GM18505 (cell line): ENCODE measurements at regions not wholly inside any gene's neighbourhood (a gene's known extent, or its start where the extent isn't known, plus 50 kb on each side); places are given as distances from the start of the nearest gene placed in this dataset.
"Not testable (repeated sequence)": the region's sequence is repeated elsewhere in the genome, so short reads cannot be mapped to it uniquely, and the experiment has no call there.

Experiments
- ATAC-seq: cut with Tn5 transposase; IDR thresholded peaks from one replicate; pipeline ENCODE4 v1.9.1; 2021; ENCODE audit not compliant: unreplicated experiment
- POLR2A ChIP-seq: IDR thresholded peaks from 4 replicates; pipeline ENCODE4 v1.6.1; 2011; ENCODE audit warnings: borderline replicate concordance; ENCODE audit not compliant: insufficient read depth, insufficient read length; ENCODE audit errors: extremely low read depth

DNA sequence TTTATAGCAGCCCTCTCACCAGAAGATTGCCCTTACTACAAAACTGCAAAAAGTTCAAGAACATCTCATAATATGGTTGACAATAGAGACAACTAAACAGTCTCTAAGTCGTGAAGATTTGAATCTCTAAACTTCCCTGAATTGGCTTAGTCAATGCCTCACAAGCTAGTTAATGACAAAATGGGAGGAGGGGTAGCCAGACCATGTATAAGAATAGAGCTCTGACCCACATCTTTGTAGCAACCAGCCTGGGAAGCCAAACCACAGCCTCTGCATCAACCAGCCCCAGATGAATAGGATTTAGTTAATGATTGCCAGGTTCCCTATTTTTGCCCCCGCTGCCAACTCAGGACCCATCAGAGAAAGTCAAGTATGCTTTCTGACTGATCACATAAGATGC lies 1265.9 kb upstream of the PCDH10 start:
- not testable (repeated sequence) for ATAC-seq

GRCh38 chr4:131925662-131926061 lies 1223.4 kb upstream of the PCDH10 start:
- ATAC-seq = not testable (repeated sequence)

- not testable (repeated sequence) for ATAC-seq
These were observed 1181.4 kb upstream of the PCDH10 start for GRCh38 chr4:131967646-131968045.

- TF ChIP-seq POLR2A = no peak
These were observed 1174.4 kb upstream of the PCDH10 start for GRCh38 chr4:131974730-131975129.

DNA sequence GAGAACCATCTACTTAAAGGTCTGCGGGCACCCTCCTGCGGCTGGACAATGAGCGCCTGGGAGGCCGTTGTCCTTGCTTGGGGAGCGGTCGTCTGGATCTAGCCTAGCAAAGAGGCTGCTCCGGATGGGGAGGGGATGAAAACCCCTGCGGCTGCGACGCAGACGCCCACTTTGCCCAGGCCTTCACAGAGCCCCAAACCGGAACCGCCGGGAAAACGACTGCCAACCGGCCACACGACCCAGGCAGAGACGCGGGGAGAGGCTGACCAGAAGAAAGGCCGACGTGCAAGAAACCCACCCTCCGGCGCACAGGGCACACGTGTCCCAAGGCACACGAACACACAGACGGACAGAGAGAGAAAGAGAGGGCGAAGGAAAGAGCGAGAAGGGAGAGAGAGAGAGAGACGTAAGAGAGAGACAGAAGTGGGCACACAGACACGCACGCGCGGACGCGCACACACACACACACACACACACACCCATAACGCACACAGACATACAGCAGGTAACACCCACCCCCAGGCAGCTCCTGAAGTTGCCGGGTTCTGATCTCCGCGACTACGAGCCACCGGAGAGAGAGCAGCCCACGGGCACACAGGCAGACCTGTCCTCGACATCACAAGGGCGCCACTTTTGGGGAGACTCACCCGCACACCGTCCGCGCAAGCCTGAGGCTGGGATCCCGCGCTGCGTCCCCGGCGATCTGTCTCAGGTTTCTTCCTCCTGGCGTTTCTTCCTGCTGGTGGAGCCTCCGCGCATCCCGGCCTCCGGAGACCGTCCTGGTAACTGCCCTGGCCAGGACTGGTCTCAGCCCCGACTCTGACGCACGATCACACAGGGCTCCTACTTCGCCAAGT lies 1173.6 kb upstream of the PCDH10 start:
- not testable (repeated sequence) for ATAC-seq

More at GRCh38 chr4:131974730-131975129, 1174.4 kb upstream of the PCDH10 start:
- no peak for ATAC-seq

DNA sequence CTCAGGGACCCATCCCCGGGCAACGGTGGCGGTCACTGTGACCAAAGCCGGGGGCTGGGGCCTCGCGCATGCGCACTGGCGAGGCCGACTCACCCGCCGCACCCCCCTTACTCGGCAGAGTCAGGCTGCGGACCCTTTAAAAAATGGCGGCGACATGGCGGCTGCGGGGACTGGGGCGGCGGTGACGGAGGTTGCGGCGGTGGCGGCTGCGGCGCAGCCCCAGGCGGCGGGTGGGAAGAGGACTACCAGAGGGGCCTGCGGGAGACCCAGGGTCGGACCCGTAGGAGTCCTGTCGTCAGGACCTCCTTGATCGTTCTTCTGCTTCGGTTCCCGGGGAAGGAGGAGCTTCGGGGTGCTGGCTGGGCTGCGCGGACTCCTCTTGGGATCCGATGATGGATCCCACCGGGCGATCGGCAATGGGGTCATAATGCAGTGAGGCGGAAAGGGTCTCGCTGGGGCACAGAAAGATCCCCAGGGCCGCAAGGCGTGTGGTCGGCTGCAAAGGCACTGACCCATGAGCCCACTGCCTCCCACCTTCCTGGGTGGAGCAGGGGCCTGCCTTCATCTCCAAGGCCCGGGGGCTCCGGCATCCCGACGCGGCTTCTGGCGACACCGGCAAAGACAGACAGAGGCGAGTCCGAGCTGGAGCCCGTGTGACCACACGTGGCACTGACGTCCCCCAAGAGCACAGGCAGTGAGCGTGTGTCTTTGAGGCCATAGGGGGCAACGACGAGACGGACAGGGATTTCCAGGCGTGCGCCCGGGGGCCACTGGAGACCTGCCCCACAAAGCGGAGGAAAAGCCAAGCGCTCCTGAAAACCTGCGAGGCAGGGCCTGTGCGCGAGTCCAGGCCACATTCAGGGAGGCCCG lies 1172.7 kb upstream of the PCDH10 start:
- ATAC-seq = not testable (repeated sequence)

- no peak for ATAC-seq
- no peak for TF ChIP-seq POLR2A
These were observed 1171.0 kb upstream of the PCDH10 start for GRCh38 chr4:131978120-131978519.

- no peak for ATAC-seq
- TF ChIP-seq POLR2A = no peak
These were observed 1159.5 kb upstream of the PCDH10 start for GRCh38 chr4:131989576-131989975.

GRCh38 chr4:132001542-132001941 lies 1147.6 kb upstream of the PCDH10 start:
- no peak for ATAC-seq
- no peak for TF ChIP-seq POLR2A

DNA sequence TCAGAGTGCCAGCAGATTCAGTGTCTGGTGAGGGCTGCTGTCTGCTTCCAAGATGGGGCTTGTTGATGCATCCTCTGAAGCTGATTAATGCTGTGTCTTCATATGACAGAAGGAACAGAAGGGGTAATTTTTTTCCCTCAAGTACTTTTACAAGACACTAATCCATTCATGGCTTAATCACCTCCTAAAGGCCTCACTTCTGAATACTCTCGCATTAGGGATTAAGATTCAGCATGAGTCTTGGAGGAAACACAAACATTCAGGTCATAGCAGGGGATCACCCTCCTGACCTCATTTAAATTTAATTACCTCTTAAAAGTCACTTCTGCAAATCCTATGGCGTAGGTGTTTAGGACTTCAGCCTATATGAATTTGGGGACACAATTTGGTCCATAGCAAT lies 1145.5 kb upstream of the PCDH10 start:
- no peak for ATAC-seq
- no peak for TF ChIP-seq POLR2A

DNA sequence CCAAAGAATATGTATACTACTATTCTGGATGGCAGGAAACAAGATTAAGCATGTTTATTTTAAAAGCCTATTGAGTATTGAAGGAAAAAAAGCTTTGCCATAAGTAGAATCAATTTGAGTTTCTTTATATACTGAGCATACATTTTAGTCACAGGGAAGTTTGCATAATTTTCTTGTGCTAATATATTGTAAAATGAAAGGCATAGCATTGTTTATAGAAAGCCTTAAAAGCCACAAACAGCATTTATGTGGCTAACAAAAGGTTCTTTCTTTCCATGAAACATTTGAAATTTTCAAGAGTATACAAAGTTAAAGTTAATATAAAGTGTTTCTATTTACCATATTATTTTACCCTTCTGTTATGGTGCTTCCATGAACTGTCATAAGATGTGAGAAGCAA lies 1133.8 kb upstream of the PCDH10 start:
- no peak for TF ChIP-seq POLR2A
- no peak for ATAC-seq

GRCh38 chr4:132016703-132017350 lies 1132.3 kb upstream of the PCDH10 start:
- ATAC-seq = no peak
- TF ChIP-seq POLR2A = no peak

DNA sequence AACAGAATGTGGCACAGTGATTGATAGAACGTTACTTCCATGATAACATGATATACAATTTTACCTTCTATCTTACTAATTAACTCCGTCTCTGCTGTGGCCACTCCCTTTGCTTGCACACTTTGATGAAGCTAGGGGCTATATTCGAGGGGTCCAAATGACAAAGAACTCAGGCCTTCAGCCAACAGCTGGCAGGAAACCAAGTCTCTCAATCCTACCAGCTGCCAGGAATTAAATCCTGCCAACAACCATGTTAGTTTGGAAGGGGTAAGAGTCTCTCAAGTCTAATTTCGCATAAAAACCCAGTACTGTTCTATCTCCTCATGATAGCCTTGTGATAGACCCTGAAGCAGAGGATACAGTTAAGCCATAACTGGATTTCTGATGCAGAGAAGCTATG lies 1122.9 kb upstream of the PCDH10 start:
- TF ChIP-seq POLR2A = no peak
- no peak for ATAC-seq

DNA sequence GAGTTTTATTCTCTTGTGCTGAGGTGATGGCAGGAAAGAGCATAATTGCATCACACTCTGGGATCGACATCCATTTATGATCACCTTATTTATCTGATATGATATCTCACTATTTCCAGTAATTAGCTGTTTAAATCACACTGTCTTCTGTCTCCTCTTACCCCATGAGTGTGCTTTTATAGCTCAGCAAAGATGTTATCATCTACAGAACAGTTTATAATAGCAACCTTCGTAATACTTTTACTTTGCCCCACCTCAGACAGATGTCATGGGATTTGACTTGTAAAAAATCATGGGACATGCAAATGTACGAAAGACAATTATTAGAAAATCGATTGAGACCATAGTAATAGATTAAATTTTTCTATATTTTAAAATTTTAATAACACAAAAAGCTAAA lies 1122.3 kb upstream of the PCDH10 start:
- no peak for TF ChIP-seq POLR2A
- no peak for ATAC-seq
